ENCODE measurements at regions not wholly inside any gene's neighbourhood (a gene's known extent, or its start where the extent isn't known, plus 50 kb on each side); places are given as distances from the start of the nearest gene placed in this dataset.

GRCh38 chr4:106670976-106671375, 302.4 kb upstream of the GIMD1 start:
- TF ChIP-seq, protein P1, sequence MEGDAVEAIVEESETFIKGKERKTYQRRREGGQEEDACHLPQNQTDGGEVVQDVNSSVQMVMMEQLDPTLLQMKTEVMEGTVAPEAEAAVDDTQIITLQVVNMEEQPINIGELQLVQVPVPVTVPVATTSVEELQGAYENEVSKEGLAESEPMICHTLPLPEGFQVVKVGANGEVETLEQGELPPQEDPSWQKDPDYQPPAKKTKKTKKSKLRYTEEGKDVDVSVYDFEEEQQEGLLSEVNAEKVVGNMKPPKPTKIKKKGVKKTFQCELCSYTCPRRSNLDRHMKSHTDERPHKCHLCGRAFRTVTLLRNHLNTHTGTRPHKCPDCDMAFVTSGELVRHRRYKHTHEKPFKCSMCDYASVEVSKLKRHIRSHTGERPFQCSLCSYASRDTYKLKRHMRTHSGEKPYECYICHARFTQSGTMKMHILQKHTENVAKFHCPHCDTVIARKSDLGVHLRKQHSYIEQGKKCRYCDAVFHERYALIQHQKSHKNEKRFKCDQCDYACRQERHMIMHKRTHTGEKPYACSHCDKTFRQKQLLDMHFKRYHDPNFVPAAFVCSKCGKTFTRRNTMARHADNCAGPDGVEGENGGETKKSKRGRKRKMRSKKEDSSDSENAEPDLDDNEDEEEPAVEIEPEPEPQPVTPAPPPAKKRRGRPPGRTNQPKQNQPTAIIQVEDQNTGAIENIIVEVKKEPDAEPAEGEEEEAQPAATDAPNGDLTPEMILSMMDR (IDR thresholded peaks at IDR 0.05; ENCODE audit: low read length), result no peak
- TF ChIP-seq EZH2phosphoT487 (IDR thresholded peaks at IDR 0.05; ENCODE audit: low read length), result no peak
- no peak for TF ChIP-seq EZH2 (optimal IDR thresholded peaks at IDR 0.05; ENCODE audit: low read depth, low read length)

Data from MM.1S (cell line).